K562 (cell line): ENCODE measurements at regions not wholly inside any gene's neighbourhood (a gene's known extent, or its start where the extent isn't known, plus 50 kb on each side); places are given as distances from the start of the nearest gene placed in this dataset.

ENCODE experiments used
- ATAC-seq: fragments of 200-7000 bp; cut with Tn5 transposase; 3 replicates; pipeline ENCODE4 v1.9.1; 2020; ENCODE audit warnings: moderate library complexity
- BruUV-seq: library from RNA; stranded (reverse); fragments of 400-500 nt; replicated peaks from 2 replicates; lab custom pipeline; 2021; lab: Mats Ljungman, UMichigan
- CTCF ChIA-PET: fragments of 300-600 bp; formaldehyde crosslinking; extraction: SDS; loops from one replicate; lab custom pipeline; 2021; ENCODE audit warnings: low intra/inter-chr PET ratio; lab: Yijun Ruan, JAX
- POLR2A ChIA-PET: fragments of 300-600, 350-650 bp; sonication (Branson Sonifier 250); formaldehyde crosslinking; extraction: SDS; loops from one replicate; lab custom pipeline; 2021; ENCODE audit warnings: antibody characterized with exemption, inconsistent platforms; lab: Yijun Ruan, JAX
- DNase-seq, 4 experiments: peaks; one replicate each; pipeline versions ENCODE4 v3.0.0 to v3.0.0-alpha.2; 2011 to 2018; ENCODE audit warnings: low spot score in 3 of 4, mixed read lengths in 3 of 4; ENCODE audit errors: extremely low read depth in 1 of 4
- FAIRE-seq: peaks from 2 replicates; lab custom pipeline; 2011; peaks lifted over from hg19 to GRCh38; lab: Jason Lieb, UNC
- H2AFZ ChIP-seq: 2 replicates; pipeline ENCODE4 v1.6.0; 2011; ENCODE audit warnings: low read depth, low read length, control low read depth, inconsistent platforms
- H3K27ac ChIP-seq: fragments of 200-600 bp; 3 replicates; pipeline ENCODE4 v1.8.0; 2011; ENCODE audit warnings: low read depth, mild to moderate bottlenecking, control low read depth, inconsistent platforms, low read length, moderate library complexity, mixed read lengths; ENCODE audit errors: extremely low read depth
- H3K27me3 ChIP-seq, 2 experiments: fragments of 300-600 bp in 1 of 2; 2 replicates in 1 of 2; 3 replicates in 1 of 2; pipeline versions ENCODE4 v1.6.0 to v1.8.0; 2011; ENCODE audit warnings: inconsistent platforms in 2 of 2, low read length in 2 of 2, mild to moderate bottlenecking in 1 of 2, mixed read lengths in 1 of 2, moderate library complexity in 1 of 2; ENCODE audit not compliant: control insufficient read depth in 2 of 2, insufficient read depth in 2 of 2
- H3K36me3 ChIP-seq: fragments of 300-600 bp; 3 replicates; pipeline ENCODE4 v1.8.0; 2011; ENCODE audit warnings: mild to moderate bottlenecking, low read length, inconsistent platforms; ENCODE audit not compliant: control insufficient read depth, insufficient read depth
- H3K4me1 ChIP-seq, 2 experiments: fragments of 200-600 bp in 1 of 2; replicated peaks in 1 of 2; 2 replicates in 1 of 2; 3 replicates in 1 of 2; pipeline versions ENCODE4 v1.5.1 to v1.8.0; 2011; ENCODE audit warnings: inconsistent platforms in 2 of 2, low read length in 2 of 2, mild to moderate bottlenecking in 1 of 2, mixed read lengths in 1 of 2, moderate library complexity in 1 of 2; ENCODE audit not compliant: control insufficient read depth in 2 of 2, insufficient read depth in 2 of 2
- H3K4me2 ChIP-seq: 2 replicates; pipeline ENCODE4 v1.6.1; 2011; ENCODE audit warnings: low read length, control low read depth, inconsistent platforms, mixed read lengths; ENCODE audit not compliant: insufficient read depth
- H3K4me3 ChIP-seq: fragments of 200-600 bp; sonication (generic), shearing (Covaris generic); 2 replicates; pipeline ENCODE4 v1.5.1; 2016; ENCODE audit warnings: control low read depth, inconsistent platforms
- H3K79me2 ChIP-seq: fragments of 200-600 bp; 3 replicates; pipeline ENCODE4 v1.8.0; 2011; ENCODE audit warnings: low read length, inconsistent platforms; ENCODE audit not compliant: control insufficient read depth, insufficient read depth
- H3K9ac ChIP-seq, 2 experiments: 2 replicates each; pipeline versions ENCODE4 v1.6.0 to v1.6.1; 2011; ENCODE audit warnings: low read depth in 2 of 2, low read length in 2 of 2, control low read depth in 1 of 2, inconsistent platforms in 1 of 2, mild to moderate bottlenecking in 1 of 2, mixed read lengths in 1 of 2; ENCODE audit not compliant: insufficient read depth in 1 of 2
- H3K9me1 ChIP-seq: one replicate; pipeline ENCODE4 v1.6.0; 2011; ENCODE audit warnings: inconsistent platforms, mild to moderate bottlenecking, low read length, moderate library complexity; ENCODE audit not compliant: control insufficient read depth, insufficient read depth
- H3K9me3 ChIP-seq: replicated peaks from 2 replicates; pipeline ENCODE4 v1.5.1; 2011; ENCODE audit warnings: low read depth, low read length, inconsistent platforms; ENCODE audit not compliant: control insufficient read depth, insufficient read depth
- H4K20me1 ChIP-seq: replicated peaks from 2 replicates; pipeline ENCODE4 v1.6.1; 2011; ENCODE audit warnings: low read length, inconsistent platforms, mixed read lengths; ENCODE audit not compliant: control insufficient read depth, insufficient read depth
- ATF2 ChIP-seq: sonication (generic); formaldehyde crosslinking; IDR thresholded peaks from 2 replicates; pipeline ENCODE4 v1.8.1; 2022; ENCODE audit warnings: missing genetic modification reagents
- CHD4 ChIP-seq: fragments of 200-600 bp; sonication (generic); IDR thresholded peaks from 3 replicates; pipeline ENCODE4 v1.6.1; 2012; ENCODE audit warnings: low read depth, mild to moderate bottlenecking, mixed read lengths, low read length, inconsistent platforms; ENCODE audit not compliant: insufficient read depth, insufficient replicate concordance, poor library complexity, severe bottlenecking
- CTCF ChIP-seq, 3 experiments: IDR thresholded peaks in 2 of 3; conservative IDR thresholded peaks in 1 of 3; 2 replicates each; pipeline ENCODE4 v1.5.1; 2011 to 2012; ENCODE audit warnings: low read length in 3 of 3, mild to moderate bottlenecking in 3 of 3, control low read depth in 2 of 3, improper control_type of control experiment in 1 of 3, inconsistent platforms in 1 of 3, low read depth in 1 of 3, mixed read lengths in 1 of 3, moderate library complexity in 1 of 3; ENCODE audit not compliant: insufficient read depth in 2 of 3
- FOXJ2 ChIP-seq: fragments of 200-800 bp; sonication (Bioruptor generic); IDR thresholded peaks from 2 replicates; pipeline ENCODE4 v1.6.1; 2016; ENCODE audit warnings: missing genetic modification characterization, missing compliant biosample characterization
- PML ChIP-seq: IDR thresholded peaks from 2 replicates; pipeline ENCODE4 v1.6.1; 2012; ENCODE audit warnings: low read length, inconsistent platforms
- POLR2A ChIP-seq: fragments of 450-650 bp; conservative IDR thresholded peaks from 2 replicates; pipeline ENCODE4 v1.6.1; 2016
- ZBTB34 ChIP-seq: fragments of 250-450 bp; sonication (Bioruptor Pico); IDR thresholded peaks from 2 replicates; pipeline ENCODE4 v1.8.0; 2021; ENCODE audit warnings: mild to moderate bottlenecking, moderate library complexity
- WGBS: fragments of 100-300 bp; shearing (Covaris generic); methylation state at CpG from one replicate; pipeline ENCODE4 v1.1.6; 2016; ENCODE audit warnings: low coverage, mixed read lengths; ENCODE audit not compliant: insufficient coverage; ENCODE audit errors: missing lambda C conversion rate; 5-methylcytosine and 5-hydroxymethylcytosine counted together
- in situ Hi-C: fragments of 300-500 bp; cut with MboI; formaldehyde crosslinking; loops from 4 replicates; pipeline ENCODE4 v1.15.0; 2018; ENCODE audit warnings: inconsistent platforms, mixed read lengths
- intact Hi-C: fragments of 100-400 bp; cut with micrococcal nuclease; formaldehyde crosslinking; loops from 2 replicates; pipeline ENCODE4 v1.14.2; 2022

DNA sequence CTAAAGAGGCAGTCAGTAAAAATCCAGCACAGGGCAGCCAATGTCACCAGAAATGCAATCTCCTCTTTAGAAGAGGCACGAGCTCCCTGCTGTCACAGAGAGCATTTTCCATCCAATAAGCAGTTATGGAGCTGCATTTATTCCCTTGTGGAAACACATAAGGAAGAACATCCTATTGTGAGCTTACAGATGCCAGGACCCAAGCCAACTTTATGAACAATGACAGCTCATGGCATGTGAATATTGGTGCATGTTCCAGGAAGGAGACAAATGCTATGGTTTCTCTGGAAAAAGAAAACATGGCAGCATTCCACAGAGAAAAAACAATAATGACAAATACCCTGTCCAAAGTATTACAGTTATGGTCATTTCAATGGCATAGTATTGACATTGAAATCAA, 955.6 kb downstream of the UQCRFS1 start (continued):
- TF ChIP-seq ZBTB34 (CRISPR knock-in tag), result no peak
- no peak for TF ChIP-seq PML
- TF ChIP-seq CTCF (IDR thresholded peaks at IDR 0.05 in 2 of 3, conservative IDR thresholded peaks at IDR 0.05 in 1 of 3; ENCODE audit: insufficient read depth in 2 of 3, low read depth in 1 of 3, low read length in 3 of 3), result no peak
- no peak for TF ChIP-seq FOXJ2 (tag)
- TF ChIP-seq POLR2A, result no peak
- TF ChIP-seq ATF2 (CRISPR knock-in tag), result no peak

DNA sequence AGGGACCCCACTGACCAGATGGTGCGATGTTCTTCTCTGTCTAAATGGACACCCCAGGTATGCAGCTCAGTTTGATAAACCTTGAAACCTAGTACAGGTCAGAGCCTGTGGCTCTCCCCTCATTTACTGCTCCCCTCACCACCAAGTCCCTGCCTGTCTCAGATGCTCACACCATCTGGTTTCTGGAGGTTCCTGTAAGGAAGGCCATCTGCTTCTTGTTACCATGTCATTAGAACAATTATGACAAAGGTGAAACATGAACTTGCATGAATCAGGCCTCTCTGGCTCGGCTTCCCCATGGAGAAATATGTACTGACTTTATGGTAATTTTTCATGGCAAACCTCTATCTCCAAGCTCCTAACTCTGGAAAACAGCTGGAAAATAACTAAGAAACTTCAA, 965.7 kb downstream of the UQCRFS1 start:
- Histone ChIP-seq H3K27ac (no peak overlapping the region), H2AFZ (no peak overlapping the region), H3K4me3 (no peak overlapping the region), H3K9me1 (no peaks in the 10 kb centered on the region)
- DNase-seq, result no peak
- TF ChIP-seq CHD4 (no peak), ZBTB34 (CRISPR knock-in tag) (no peak)
- TF ChIP-seq, all 486 proteins: peak for 0
- Histone ChIP-seq H3K9me3 (no peaks in the 10 kb centered on the region), H3K36me3 (no peaks in the 10 kb centered on the region), H3K79me2 (no peaks in the 10 kb centered on the region), H3K27me3 (no peaks in the 10 kb centered on the region), H3K9ac (no peak overlapping the region), H4K20me1 (no peaks in the 10 kb centered on the region), H3K4me2 (no peak overlapping the region), H3K4me1 (no peaks in the 10 kb centered on the region)
- CTCF ChIA-PET, result no interaction called here
- intact Hi-C loops, result no loop called here
- 0% methylated on average over 2 of the region's 2 CpGs for whole genome bisulfite sequencing
- POLR2A ChIA-PET, result no interaction called here
- in situ Hi-C loops, result loop anchor here (25.0 kb wide), 1 partner anchor 465 kb away; no protein-coding TSS in a partner anchor
- FAIRE-seq (no peak), ATAC-seq (no peak)
- BruUV-seq, result no TSS peak
